Mucosa of descending colon (tissue), 3 donors: ENCODE measurements at regions not wholly inside any gene's neighbourhood (a gene's known extent, or its start where the extent isn't known, plus 50 kb on each side); places are given as distances from the start of the nearest gene placed in this dataset.

ENCODE experiments used
- ATAC-seq: fragments of 200-7000 bp; cut with Tn5 transposase; one replicate; pipeline ENCODE4 v1.9.1; 2020; ENCODE audit warnings: mild to moderate bottlenecking, moderate library complexity
- DNase-seq, 3 donors: peaks; one replicate each; pipeline ENCODE4 v3.0.0-alpha.2; 2020
- H3K36me3 ChIP-seq: fragments of 200-600 bp; one replicate; pipeline ENCODE4 v1.8.0; 2021; ENCODE audit warnings: low read depth, mild to moderate bottlenecking
- H3K4me1 ChIP-seq: fragments of 200-600 bp; one replicate; pipeline ENCODE4 v1.8.0; 2021; ENCODE audit warnings: low read depth, mild to moderate bottlenecking
- H3K4me3 ChIP-seq: fragments of 200-600 bp; one replicate; pipeline ENCODE4 v1.8.0; 2021; ENCODE audit warnings: mild to moderate bottlenecking
- H3K9me3 ChIP-seq: fragments of 200-600 bp; one replicate; pipeline ENCODE4 v1.8.0; 2021; ENCODE audit warnings: mild to moderate bottlenecking
- CTCF ChIP-seq: fragments of 200-600 bp; IDR thresholded peaks from one replicate; pipeline ENCODE4 v1.8.0; 2022; ENCODE audit warnings: antibody characterized with exemption, mild to moderate bottlenecking
- intact Hi-C, 2 donors: fragments of 100-400 bp; cut with DNase I in 1 of 2; cut with micrococcal nuclease in 1 of 2; formaldehyde crosslinking; loops; one replicate each; pipeline versions ENCODE4 v1.11.0 to v1.11.1; 2022; cut with DNase I, micrococcal nuclease
- donor health status: DM: no; HTN: no; CAD: no; lungs with moderate emphysema.
- donor health status: DM: no; HTN: no; CAD: no.
- donor health status: DM: no; HTN: yes; CAD: no.

GRCh38 chr3:41104147-41104546 lies 95.2 kb upstream of the CTNNB1 start:
- no peak for ATAC-seq
- no peak for TF ChIP-seq CTCF
- no peaks in the 10 kb centered on the region for H3K36me3 ChIP-seq

DNA sequence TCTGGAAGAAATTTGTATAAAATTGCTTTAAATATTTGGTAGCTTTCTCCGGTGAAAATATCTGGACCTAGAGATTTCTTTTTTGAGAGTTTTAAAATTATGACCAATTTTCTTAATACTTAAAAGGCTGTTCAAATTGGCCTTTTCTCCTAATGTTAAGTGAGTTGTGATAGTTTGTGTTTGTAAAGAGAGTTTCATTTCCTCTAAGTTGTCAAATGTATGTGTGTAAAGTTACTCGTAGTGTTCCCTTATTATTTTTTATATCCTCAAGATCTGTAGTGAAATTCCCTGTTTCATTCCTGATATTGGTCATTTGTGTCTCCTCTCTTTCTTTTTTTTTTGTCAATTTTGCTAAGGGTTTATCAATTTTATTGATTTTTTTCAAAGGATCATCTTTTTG lies 92.6 kb upstream of the CTNNB1 start:
- intact Hi-C loops, result no loop called here
- no peak for TF ChIP-seq CTCF
- no peaks in the 10 kb centered on the region for H3K36me3 ChIP-seq
- no peaks in the 10 kb centered on the region for H3K9me3 ChIP-seq
- ATAC-seq, result no peak
- DNase-seq, result no peak
- no peaks in the 10 kb centered on the region for H3K4me1 ChIP-seq
- no peak overlapping the region for H3K4me3 ChIP-seq

More at GRCh38 chr3:41104147-41104546, 95.2 kb upstream of the CTNNB1 start:
- intact Hi-C loops, result no loop called here
- Histone ChIP-seq H3K4me1 (no peaks in the 10 kb centered on the region), H3K4me3 (no peak overlapping the region), H3K9me3 (no peaks in the 10 kb centered on the region)
- DNase-seq, result no peak

DNA sequence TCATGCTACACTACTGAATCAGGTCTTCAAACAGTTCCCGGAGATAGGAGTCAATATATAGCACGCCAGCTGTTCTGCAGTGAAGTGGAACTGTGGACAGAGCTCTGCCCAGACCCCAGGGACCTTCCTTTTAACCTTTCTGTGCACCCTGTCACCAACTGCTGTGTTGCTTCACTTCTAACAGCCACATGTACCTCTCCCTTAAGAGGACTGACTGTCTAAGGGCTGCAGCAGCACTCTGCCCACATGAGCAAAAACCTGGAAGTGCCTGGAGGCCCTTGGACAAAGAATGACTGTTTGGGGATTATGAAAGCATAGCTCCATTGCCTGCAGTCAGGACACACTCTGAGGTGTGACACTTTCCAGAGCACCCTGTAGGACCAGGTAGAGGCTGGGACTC lies 88.3 kb upstream of the CTNNB1 start:
- H3K36me3 ChIP-seq, result no peaks in the 10 kb centered on the region
- H3K4me3 ChIP-seq, result no peak overlapping the region
- intact Hi-C loops, result no loop called here
- no peak for ATAC-seq
- DNase-seq, result no peak
- TF ChIP-seq CTCF, result no peak
- H3K9me3 ChIP-seq, result no peaks in the 10 kb centered on the region
- no peaks in the 10 kb centered on the region for H3K4me1 ChIP-seq

DNA sequence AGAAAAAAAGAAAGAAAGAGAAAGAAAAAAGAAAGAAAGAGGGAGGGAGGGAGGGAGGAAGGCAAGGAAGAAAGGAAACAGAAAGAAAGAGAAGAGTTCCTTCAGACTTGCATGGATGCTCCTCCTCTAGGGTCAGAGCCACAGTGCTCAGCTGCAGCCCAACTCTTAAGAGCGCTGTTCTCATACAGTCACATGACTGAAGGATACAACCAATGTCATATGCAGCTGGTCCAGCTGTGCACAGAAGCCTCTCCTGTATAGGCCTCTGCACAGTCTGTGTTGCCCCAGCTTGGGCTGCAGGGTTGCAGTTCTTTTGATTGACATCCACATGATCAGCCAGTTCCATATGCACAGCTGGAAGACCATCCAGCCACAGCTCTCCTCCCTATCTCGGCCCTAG lies 86.8 kb upstream of the CTNNB1 start:
- H3K4me1 ChIP-seq, result no peaks in the 10 kb centered on the region
- no peak for TF ChIP-seq CTCF
- no peak overlapping the region for H3K4me3 ChIP-seq
- intact Hi-C loops, result no loop called here
- H3K9me3 ChIP-seq, result no peaks in the 10 kb centered on the region
- H3K36me3 ChIP-seq, result no peaks in the 10 kb centered on the region
- DNase-seq (no peak), ATAC-seq (no peak)

DNA sequence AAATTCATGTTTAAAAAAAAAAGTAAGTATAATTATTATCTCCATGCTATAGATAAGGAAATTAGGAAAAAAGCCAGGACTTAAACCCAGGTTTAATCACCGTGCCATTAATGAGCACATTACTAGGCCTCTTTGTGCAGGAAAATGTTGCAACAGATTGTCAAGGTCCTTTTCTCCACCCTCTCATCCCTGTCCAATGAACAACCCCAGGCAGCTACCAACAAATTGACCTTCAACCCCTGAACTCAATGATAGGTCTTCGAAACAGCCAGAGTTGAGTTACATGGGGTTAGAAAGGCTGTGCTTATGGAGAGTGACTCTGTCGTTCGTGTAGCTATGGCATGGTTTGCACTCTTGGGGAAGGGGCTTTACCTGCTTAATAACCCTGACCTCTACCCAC lies 84.2 kb upstream of the CTNNB1 start:
- no peaks in the 10 kb centered on the region for H3K9me3 ChIP-seq
- ATAC-seq (no peak), DNase-seq (no peak)
- intact Hi-C loops, result no loop called here
- no peak for TF ChIP-seq CTCF
- no peaks in the 10 kb centered on the region for H3K4me1 ChIP-seq
- no peaks in the 10 kb centered on the region for H3K36me3 ChIP-seq
- H3K4me3 ChIP-seq, result no peak overlapping the region

DNA sequence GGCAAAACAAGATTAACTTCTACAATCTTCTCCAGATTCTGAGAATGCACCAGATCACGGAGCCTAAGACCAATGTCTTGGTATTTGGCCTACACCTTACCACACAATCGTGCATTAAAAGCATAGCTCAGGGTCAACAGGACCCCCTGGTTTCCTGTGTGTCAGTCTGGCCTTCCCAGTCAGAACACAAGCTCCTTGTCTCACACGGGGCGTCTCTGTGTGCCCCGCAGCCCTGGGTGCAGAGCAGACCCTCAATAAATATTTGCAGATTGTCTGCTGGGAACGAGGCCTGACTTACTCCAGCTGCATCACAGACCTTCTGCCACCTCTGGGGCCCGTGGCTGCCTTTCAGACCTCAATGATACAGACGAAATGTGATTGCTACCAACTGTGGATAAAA lies 82.5 kb upstream of the CTNNB1 start:
- no peaks in the 10 kb centered on the region for H3K9me3 ChIP-seq
- intact Hi-C loops, result no loop called here
- H3K4me3 ChIP-seq, result no peak overlapping the region
- DNase-seq (no peak), ATAC-seq (no peak)
- H3K36me3 ChIP-seq, result no peaks in the 10 kb centered on the region
- TF ChIP-seq CTCF, result no peak
- H3K4me1 ChIP-seq, result no peaks in the 10 kb centered on the region
